GM23248 (cell line): ENCODE measurements at regions not wholly inside any gene's neighbourhood (a gene's known extent, or its start where the extent isn't known, plus 50 kb on each side); places are given as distances from the start of the nearest gene placed in this dataset.

Experiments used
- EZH2 ChIP-seq: fragments of 200-600 bp; sonication (generic); IDR thresholded peaks from 2 replicates; pipeline ENCODE4 v1.6.1; 2018; ENCODE audit warnings: antibody characterized with exemption, mild to moderate bottlenecking; ENCODE audit not compliant: insufficient read depth, poor library complexity, severe bottlenecking
- EZH2phosphoT487 ChIP-seq: fragments of 200-600 bp; sonication (generic); IDR thresholded peaks from 2 replicates; pipeline ENCODE4 v1.6.1; 2018; ENCODE audit warnings: antibody characterized with exemption, moderate library complexity, mild to moderate bottlenecking, low read depth; ENCODE audit not compliant: insufficient read depth

DNA sequence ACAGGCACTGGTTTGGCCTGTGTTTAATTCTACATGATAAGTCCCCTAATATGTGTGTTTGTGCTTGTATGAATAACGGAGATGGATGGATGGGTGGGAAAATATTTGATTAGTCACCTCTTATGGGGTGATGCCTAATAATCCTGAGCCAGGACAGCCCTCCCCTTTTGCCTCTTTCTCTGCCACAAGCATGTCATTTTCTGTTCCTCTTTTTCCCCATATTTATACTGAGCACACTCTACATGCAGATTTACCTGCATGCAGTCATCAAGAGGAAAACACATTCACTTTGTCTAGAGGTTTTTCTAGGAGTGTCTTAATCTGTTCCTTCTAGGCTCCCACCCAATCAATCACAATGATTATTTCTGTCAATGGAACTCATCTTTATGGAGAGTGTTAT, 111.6 kb upstream of the TBX20 start:
- TF ChIP-seq EZH2 (no peak), EZH2phosphoT487 (no peak)
